Muscle layer of duodenum (tissue), 2 donors: ENCODE measurements at regions not wholly inside any gene's neighbourhood (a gene's known extent, or its start where the extent isn't known, plus 50 kb on each side); places are given as distances from the start of the nearest gene placed in this dataset.

Experiments
- H3K27ac ChIP-seq: one replicate; pipeline ENCODE4 v1.7.0; 2013; ENCODE audit warnings: mild to moderate bottlenecking, low read length
- H3K27me3 ChIP-seq: one replicate; pipeline ENCODE4 v1.7.0; 2013; ENCODE audit warnings: low read depth, mild to moderate bottlenecking, control low read depth, low read length
- H3K36me3 ChIP-seq, 2 donors: one replicate each; pipeline ENCODE4 v1.7.0; 2013; ENCODE audit warnings: low read length in 2 of 2, control low read depth in 1 of 2, mild to moderate bottlenecking in 1 of 2; ENCODE audit not compliant: insufficient read depth in 2 of 2, control insufficient read depth in 1 of 2
- H3K4me1 ChIP-seq, 2 donors: one replicate each; pipeline ENCODE4 v1.7.0; 2013; ENCODE audit warnings: low read length in 2 of 2, mild to moderate bottlenecking in 2 of 2, control low read depth in 1 of 2, moderate library complexity in 1 of 2; ENCODE audit not compliant: insufficient read depth in 2 of 2, control insufficient read depth in 1 of 2
- H3K4me3 ChIP-seq, 2 donors: one replicate each; pipeline ENCODE4 v1.7.0; 2013; ENCODE audit warnings: low read length in 2 of 2, low read depth in 1 of 2, mild to moderate bottlenecking in 1 of 2
- H3K9me3 ChIP-seq, 2 donors: one replicate each; pipeline ENCODE4 v1.7.0; 2013; ENCODE audit warnings: low read length in 2 of 2, control low read depth in 1 of 2, mild to moderate bottlenecking in 1 of 2; ENCODE audit not compliant: control insufficient read depth in 1 of 2
- donor health status: healthy.

DNA sequence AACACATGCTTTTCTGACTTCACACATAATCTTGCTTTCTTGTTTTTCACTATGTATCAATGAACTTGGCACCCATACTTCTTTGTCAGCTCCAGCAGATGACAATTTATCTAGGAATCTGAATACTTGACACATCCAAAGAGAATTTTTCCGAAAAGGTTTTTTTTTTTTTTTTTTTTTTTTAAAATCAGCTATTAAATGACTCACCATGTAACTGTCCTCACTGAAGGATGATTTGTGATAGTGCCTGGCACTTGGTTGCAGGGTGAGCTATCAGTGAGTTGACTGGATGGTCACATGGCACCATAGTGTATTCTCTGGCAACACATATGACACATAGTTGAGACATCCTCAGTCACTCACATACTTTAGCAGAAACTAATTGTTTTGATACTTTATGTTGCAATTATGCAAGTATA is 133.4 kb upstream of the E2F8 start:
- H3K4me3 ChIP-seq = no peak overlapping the region
- H3K9me3 ChIP-seq = no peaks in the 10 kb centered on the region
- H3K4me1 ChIP-seq = peaks cover 4 to 9% of the 10 kb centered on the region in 2 donors
- H3K27ac ChIP-seq = no peak overlapping the region
- H3K36me3 ChIP-seq = no peaks in the 10 kb centered on the region
- no peaks in the 10 kb centered on the region for H3K27me3 ChIP-seq

DNA sequence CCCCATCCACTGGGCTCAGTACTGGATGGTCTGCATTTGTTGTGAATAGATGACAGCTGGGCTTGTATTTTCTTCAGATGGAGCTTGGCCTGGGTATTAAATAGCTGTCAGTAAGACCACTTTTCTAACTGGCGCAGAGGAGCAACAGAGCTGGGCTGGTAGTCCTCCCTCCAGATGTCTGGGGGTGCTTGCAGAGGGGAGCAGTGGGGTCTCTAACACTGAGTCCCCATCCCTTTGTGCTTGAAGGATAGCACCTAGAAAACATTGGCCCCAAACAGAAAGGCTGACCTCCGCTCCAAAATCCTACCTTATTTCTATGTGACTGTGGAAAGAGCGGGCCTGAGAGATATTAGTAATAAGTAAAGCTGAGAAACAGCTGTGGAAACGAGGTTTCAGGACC is 131.6 kb upstream of the E2F8 start:
- Histone ChIP-seq H3K9me3 (no peaks in the 10 kb centered on the region), H3K27me3 (no peaks in the 10 kb centered on the region), H3K4me1 (peaks cover 4 to 9% of the 10 kb centered on the region in 2 donors), H3K27ac (no peak overlapping the region), H3K36me3 (no peaks in the 10 kb centered on the region), H3K4me3 (no peak overlapping the region)

DNA sequence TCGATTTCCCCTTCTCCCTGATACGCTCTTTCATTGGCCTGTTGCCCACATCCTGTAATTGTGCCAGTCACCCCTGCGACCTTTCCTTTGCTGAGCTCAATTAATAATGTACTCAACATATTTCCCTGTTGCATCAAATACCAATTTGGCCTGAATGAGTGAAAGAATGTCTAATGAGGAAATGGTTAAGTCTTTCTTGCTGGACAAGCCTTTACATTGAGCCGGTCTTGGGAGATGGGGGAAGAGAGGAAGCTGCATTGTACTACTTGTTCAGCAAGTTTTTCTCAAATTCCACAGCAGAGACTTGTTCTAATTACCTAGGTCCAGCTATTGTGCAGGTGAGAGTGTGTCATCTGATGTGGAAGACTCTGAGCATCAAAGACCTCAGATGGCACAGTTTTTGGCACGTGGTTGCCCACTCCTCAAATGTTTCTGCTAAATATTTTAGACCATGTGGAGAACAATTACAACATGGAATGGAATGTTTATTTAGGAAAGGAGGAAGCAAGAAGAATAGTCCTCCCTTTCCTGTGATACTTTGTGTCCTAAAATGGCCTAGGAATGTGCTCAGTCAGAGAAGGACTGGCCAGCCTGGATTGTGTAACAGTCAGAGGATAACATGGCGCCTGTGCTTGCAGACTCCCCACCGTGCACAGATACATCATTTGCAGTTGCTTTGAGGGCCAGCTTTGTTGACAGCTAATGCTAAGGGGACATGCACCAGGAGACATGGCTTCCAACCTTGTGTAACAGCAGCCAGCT is 129.5 kb upstream of the E2F8 start:
- Histone ChIP-seq H3K27me3 (no peaks in the 10 kb centered on the region), H3K4me3 (no peak overlapping the region), H3K4me1 (peaks cover 4 to 9% of the 10 kb centered on the region in 2 donors), H3K27ac (no peak overlapping the region), H3K9me3 (no peaks in the 10 kb centered on the region), H3K36me3 (no peaks in the 10 kb centered on the region)

DNA sequence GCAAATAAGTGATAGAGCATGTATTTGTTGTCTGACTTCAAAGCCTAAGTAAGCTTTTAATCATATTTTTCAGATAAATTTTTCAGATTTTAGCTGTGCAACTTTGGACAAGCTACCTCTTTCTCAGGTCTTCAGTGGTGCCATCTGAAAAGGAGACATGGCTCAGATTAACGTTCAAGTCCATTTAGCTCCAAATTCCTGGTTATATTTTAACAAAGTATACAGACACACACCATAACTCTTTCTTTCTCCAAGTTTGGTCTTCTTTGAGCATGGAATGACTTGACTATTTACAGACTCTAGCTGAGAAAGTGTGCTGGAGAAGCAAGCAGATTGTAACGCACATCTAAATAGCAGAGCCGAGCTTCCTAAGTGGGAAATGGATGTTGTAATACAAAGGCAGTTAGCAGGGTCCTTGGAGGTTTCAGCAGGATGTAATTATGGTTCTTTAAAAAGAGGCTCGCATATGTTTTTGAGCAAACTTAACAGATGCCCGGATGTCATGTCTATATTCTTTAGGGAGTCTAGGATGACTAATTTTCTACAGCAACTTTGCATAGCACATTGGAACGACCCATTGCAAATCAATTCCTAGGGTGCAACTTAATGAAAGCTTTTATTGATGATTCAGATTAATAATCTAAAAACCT is 128.1 kb upstream of the E2F8 start:
- peaks cover 4 to 9% of the 10 kb centered on the region in 2 donors for H3K4me1 ChIP-seq
- no peak overlapping the region for H3K4me3 ChIP-seq
- H3K27ac ChIP-seq = no peak overlapping the region
- H3K9me3 ChIP-seq = no peaks in the 10 kb centered on the region
- H3K27me3 ChIP-seq = no peaks in the 10 kb centered on the region
- no peaks in the 10 kb centered on the region for H3K36me3 ChIP-seq

DNA sequence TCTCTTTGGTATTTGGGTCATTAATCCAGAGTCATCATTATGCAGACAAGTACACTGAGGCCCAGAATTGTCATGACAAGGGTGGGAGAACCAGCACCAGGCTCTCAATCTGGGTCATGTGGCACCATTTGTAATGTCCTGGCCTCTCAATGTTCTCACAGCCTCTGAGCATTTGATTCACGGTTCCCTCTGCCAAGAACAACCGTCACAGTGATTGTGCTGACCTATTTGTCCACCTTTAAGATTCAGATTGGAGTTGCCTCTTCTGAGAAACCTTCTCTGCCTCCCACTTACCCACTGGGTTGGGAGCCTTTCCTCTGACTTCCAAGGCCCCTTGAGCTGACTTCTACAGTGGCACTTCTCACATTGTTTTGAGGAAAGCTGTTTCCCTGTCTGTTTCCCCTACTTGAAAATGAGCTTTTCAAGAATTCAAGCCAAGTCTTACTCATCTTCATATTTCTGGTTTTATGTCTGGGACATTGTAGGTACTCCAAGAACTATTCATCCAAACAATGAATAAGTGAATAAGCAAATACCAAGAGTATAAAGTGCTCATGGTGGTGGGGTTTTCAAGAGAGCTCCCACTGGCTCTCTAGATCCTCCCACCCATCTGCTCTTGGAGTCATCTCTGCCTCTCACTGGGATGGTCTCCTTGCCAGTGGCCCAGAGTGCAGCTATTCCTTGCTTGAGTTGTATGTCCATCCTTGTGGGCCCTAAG is 126.4 kb upstream of the E2F8 start:
- peaks cover 4 to 9% of the 10 kb centered on the region in 2 donors for H3K4me1 ChIP-seq
- no peak overlapping the region for H3K27ac ChIP-seq
- H3K36me3 ChIP-seq = no peaks in the 10 kb centered on the region
- H3K9me3 ChIP-seq = no peaks in the 10 kb centered on the region
- H3K4me3 ChIP-seq = no peak overlapping the region
- H3K27me3 ChIP-seq = no peaks in the 10 kb centered on the region

DNA sequence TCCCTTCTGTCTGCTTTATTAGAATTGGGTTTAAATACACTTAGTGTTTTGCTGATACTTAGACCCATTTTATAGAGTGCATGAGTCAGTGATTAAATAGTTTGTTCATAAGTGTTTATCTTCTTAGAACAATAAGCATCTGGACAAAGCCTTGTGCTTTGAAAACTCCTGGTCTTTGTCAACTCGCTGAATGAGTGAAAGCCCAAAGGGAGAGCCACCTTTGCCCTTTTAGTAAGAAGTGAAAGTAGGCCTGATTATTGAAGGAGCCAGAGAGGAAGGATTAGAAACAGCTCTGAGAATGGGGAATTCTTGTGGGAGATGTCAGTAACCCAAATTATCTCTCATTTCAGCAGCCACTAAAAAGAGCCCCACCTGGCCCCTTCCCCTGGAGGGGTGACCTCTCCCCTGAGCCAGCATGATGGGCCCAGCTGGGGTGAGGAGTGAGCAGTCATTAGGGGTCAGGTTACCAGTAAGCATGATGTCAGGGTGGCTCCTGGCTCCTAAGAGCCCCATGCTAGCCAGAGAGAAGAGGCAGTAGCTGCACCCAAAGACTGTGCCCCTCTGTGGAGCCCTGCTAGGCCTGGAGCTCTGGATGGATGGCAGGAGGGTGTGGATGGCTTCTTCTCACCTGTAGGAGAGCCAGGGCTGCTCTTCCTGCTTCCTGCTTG is 125.1 kb upstream of the E2F8 start:
- Histone ChIP-seq H3K4me3 (no peak overlapping the region), H3K9me3 (no peaks in the 10 kb centered on the region), H3K4me1 (peaks cover 4 to 9% of the 10 kb centered on the region in 2 donors), H3K36me3 (no peaks in the 10 kb centered on the region), H3K27ac (no peak overlapping the region), H3K27me3 (no peaks in the 10 kb centered on the region)

DNA sequence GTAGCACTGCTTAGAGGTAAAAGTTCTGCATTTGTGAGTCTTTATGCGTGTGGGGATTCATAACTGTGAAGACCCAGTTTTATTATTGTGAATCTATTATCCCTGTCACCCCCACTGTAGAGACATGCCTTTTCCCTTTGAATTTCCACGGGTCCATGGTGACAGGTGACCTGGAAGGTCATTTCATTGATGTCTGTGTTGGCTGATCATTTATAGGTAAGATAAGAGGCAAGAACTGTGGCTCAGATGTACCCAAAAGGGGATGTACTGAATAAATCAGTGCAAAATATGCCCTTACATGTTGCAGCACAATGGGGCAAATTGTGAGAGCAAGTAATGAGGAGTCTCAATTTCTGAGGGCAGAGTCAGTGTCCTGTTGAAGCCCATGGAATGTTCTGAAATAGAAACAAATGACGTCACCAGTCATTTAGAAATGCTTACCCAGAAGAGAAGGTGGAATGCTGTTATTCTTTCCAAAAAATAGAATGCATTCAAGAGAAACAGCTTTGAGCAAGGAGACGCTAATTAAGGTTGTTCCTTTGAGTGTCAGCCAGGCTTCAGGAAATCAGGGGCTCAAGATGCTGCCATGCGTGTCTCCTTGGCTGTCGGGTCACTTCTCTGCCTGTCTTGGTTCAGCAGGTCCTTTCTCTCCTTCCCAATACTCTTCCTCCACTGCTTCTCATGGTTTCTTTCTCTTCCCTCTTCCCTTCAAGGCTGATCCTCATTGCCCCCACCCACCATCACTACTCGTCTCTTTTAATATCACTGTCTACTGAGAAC is 118.7 kb upstream of the E2F8 start:
- no peaks in the 10 kb centered on the region for H3K36me3 ChIP-seq
- no peak overlapping the region for H3K27ac ChIP-seq
- no peak overlapping the region for H3K4me3 ChIP-seq
- no peaks in the 10 kb centered on the region for H3K27me3 ChIP-seq
- H3K9me3 ChIP-seq = no peaks in the 10 kb centered on the region
- no peaks in the 10 kb centered on the region for H3K4me1 ChIP-seq

DNA sequence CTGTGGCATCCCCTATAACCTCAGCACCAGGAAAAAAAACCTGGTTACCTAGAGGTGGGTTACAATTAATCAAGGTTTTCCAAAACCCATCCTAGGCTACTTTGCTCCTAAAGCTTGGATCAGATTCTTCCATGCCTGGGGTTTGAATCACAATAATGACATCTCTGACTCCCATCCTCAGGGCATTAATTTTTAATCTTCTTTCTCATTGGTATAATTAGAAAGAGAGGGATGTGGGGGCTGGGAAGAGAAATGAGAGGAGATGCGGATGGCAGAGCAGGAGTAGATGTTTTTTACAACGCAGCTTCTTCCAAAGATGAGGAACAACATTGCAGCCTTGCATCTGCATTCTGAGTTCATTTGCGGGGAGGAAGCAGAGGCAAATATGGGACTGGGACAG is 117.2 kb upstream of the E2F8 start:
- Histone ChIP-seq H3K27ac (no peak overlapping the region), H3K27me3 (no peaks in the 10 kb centered on the region), H3K4me1 (no peaks in the 10 kb centered on the region), H3K4me3 (no peak overlapping the region), H3K9me3 (no peaks in the 10 kb centered on the region), H3K36me3 (no peaks in the 10 kb centered on the region)

DNA sequence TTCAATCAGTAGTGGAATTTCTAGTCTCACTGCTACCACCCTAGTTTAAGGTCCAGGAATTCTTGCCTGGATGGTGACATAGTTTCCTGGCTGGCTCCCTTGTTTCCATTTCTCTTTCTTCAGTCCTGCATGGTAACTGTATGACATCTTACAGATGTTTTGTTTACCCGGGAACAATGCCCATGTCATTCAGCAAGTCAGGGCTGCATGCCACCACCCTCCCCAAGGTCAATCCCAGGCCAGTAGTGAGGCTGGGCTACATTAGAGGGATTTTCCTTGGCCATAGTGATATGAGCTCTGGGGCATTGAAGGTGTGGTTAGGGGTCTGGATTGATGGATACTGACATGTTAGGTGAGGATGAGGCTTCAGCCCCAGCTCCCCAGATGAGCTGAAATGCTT is 114.9 kb upstream of the E2F8 start:
- Histone ChIP-seq H3K4me3 (no peak overlapping the region), H3K4me1 (no peaks in the 10 kb centered on the region), H3K9me3 (no peaks in the 10 kb centered on the region), H3K36me3 (no peaks in the 10 kb centered on the region), H3K27ac (no peak overlapping the region), H3K27me3 (no peaks in the 10 kb centered on the region)

DNA sequence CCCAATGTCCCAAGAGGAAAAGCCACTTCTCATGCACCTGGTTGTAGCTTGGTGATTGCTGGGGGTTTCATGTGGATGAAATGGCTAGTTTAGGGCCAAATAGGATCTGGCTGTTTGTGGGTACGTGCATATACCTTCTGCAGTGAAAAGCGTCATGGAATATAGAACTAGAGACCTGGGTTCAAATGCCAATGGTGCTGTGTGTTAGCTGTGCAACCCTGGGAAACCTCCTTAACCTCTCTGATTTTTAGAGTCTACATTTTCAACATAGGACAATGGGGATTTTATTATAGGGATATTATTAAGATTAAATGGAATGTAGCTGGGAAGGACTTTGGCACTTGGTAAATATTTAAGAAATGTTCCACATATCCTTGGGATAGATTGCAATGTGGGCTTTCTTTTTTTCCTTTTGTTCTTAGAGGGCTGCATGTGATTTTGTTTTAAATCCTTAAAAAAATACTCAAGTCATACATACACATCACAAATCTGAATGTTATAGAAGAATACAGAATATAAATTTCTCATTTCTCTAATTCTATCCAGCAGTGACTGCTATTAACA is 112.6 kb upstream of the E2F8 start:
- Histone ChIP-seq H3K4me3 (no peak overlapping the region), H3K36me3 (no peaks in the 10 kb centered on the region), H3K27me3 (no peaks in the 10 kb centered on the region), H3K27ac (no peak overlapping the region), H3K4me1 (no peaks in the 10 kb centered on the region), H3K9me3 (no peaks in the 10 kb centered on the region)
